ENCODE measurements at regions not wholly inside any gene's neighbourhood (a gene's known extent, or its start where the extent isn't known, plus 50 kb on each side); places are given as distances from the start of the nearest gene placed in this dataset.
A peak's percentile ranks its signal among the peaks of the same experiment; 100 is the strongest.

DNA sequence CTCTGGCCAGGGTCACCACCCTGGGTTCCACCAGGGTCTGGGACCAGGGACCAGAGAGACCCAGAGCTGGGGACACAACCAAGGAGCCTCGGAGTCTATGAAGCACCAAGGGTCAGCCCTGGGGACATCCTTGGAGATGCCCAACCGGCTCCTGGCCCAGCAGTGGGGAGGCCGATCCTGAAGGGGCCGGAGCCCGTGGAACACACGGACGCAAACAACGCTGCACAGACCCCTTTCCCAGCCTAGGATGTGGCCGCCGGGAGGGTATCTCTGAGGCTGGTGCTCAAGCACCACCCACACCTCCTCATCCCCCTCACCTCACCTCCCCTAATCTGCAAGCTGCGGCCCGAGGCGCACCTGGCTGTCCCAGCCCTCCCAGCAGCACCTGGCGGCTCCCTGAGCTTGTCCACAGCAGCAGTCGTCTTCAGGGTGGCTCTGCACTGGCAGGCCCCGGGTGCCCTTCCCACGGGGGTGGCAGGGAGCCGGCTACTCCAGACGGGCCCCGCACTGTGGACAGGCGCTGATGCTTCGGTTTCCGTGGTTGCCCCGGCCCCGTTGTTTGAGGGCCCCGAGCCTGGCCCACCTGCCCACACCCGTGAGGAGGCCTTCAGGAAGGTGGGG is 146.8 kb upstream of the C14orf180 start:
- DNase-seq (ENCODE audit: extremely low spot score) = no peak
- ChIA-PET POLR2A (no interaction called here), CTCF (no interaction called here)
- TF ChIP-seq TARDBP (IDR thresholded peaks at IDR 0.05) (no peak), FOXA1 (IDR thresholded peaks at IDR 0.05) (no peak), NFRKB (IDR thresholded peaks at IDR 0.05) (no peak), FOXK2 (IDR thresholded peaks at IDR 0.05) (no peak), BHLHE40 (IDR thresholded peaks at IDR 0.05; ENCODE audit: borderline replicate concordance) (no peak), L3MBTL2 (conservative IDR thresholded peaks at IDR 0.05) (no peak), CTBP1 (IDR thresholded peaks at IDR 0.05; ENCODE audit: borderline replicate concordance) (no peak), FOXM1 (IDR thresholded peaks at IDR 0.05; ENCODE audit: borderline replicate concordance) (no peak), HDGF (IDR thresholded peaks at IDR 0.05; ENCODE audit: borderline replicate concordance) (no peak), ZNF384 (IDR thresholded peaks at IDR 0.05) (no peak), ELF4 (IDR thresholded peaks at IDR 0.05) (no peak), SP1 (IDR thresholded peaks at IDR 0.05) (no peak), LEF1 (IDR thresholded peaks at IDR 0.05; ENCODE audit: borderline replicate concordance) (no peak), ARNT (IDR thresholded peaks at IDR 0.05) (no peak), SUZ12 (IDR thresholded peaks at IDR 0.05) (no peak)
- TF ChIP-seq, protein P1, sequence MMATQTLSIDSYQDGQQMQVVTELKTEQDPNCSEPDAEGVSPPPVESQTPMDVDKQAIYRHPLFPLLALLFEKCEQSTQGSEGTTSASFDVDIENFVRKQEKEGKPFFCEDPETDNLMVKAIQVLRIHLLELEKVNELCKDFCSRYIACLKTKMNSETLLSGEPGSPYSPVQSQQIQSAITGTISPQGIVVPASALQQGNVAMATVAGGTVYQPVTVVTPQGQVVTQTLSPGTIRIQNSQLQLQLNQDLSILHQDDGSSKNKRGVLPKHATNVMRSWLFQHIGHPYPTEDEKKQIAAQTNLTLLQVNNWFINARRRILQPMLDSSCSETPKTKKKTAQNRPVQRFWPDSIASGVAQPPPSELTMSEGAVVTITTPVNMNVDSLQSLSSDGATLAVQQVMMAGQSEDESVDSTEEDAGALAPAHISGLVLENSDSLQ (IDR thresholded peaks at IDR 0.05) = no peak

DNA sequence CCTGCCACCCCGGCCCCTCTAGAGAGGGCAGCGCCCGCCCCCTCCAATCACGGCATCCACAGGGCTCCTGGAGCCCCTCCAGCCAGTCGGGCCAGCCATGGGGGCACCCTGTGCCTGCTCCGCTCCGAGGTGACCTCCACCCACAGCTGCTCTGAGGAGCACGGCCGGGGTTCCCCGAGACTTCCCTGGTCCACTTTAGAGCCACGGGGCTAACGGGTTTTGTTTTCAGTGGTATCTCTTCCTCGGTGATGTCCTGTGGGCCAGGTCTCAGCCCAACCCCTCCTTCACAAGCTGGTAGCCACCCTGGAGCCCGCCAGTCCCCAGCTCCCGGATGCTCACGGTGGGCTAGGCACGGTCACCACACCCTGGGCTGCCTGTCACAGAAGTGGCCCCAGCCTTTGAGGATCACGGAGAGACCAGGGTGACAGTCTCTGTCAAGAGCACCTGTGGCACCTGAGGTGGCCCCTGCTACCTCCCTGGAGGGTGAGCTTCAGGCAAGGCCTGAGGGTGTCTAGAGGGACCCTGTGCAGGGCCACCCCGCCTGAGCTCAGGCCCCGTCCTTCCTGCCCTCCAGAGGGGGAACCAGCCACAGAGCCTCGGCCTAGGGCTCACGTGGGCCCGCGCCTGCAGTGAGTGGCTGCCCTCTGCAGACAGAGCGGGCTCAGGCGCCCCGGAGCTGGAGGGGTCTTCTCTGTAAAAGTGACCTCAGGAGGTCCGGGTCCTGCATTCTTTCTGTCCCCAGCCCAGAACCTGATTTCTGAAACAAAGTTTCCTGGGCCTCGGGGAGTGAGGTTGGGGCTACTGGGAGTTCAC is 146.0 kb upstream of the C14orf180 start:
- POLR2A ChIA-PET = no interaction called here
- TF ChIP-seq ZNF384 (IDR thresholded peaks at IDR 0.05) (no peak), ELF4 (IDR thresholded peaks at IDR 0.05) (no peak), BHLHE40 (IDR thresholded peaks at IDR 0.05; ENCODE audit: borderline replicate concordance) (no peak), CTBP1 (IDR thresholded peaks at IDR 0.05; ENCODE audit: borderline replicate concordance) (no peak), TARDBP (IDR thresholded peaks at IDR 0.05) (no peak), HDGF (IDR thresholded peaks at IDR 0.05; ENCODE audit: borderline replicate concordance) (no peak), NFRKB (IDR thresholded peaks at IDR 0.05) (no peak), SP1 (IDR thresholded peaks at IDR 0.05) (no peak), ARNT (IDR thresholded peaks at IDR 0.05) (no peak), L3MBTL2 (conservative IDR thresholded peaks at IDR 0.05) (no peak)
- TF ChIP-seq, protein P1 (IDR thresholded peaks at IDR 0.05) = no peak
- DNase-seq (ENCODE audit: extremely low spot score) = no peak
- CTCF ChIA-PET = no interaction called here

DNA sequence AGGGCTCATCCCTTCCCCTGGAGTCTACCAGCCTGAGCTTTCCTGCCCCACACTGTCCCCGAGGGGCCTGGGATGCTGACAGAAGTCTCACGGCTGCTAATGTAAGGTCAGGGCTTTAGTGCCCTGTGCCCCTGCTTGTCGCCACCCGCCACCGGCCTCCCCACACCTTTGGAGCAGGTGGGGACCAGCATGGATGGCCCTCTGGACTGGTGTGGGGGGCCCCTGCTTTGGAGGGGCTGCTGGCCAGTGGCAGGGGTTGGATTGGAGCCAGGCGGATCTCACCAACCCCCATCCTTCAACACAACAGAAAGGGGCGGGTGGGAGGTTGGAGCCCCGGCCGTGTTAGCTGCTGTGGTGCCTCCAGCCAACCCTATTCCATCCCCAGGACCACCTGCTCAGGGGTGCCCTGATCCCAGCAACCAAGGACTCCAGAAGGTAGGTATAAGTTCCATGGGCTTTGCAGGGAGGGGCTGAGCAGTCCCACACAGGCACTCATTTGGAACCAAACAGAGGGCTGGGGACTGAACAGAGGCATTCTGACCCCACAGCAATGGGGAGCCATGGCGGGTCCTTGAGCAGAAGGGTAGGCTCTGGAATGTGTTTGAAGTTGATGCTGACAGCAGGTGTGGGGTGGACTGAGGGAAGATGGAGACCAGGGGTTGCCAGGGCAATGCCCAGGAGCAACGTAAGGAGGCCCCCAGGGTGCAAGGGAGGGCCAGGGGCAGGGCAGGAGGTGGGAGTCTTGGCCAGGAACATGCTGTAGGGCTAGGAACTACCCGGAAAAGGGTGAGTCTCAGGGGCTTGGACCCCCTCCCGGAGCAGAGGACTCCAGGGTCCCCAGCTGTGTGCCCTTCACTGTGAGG is 145.1 kb upstream of the C14orf180 start:
- CTCF ChIA-PET = no interaction called here
- POLR2A ChIA-PET = no interaction called here
- DNase-seq (ENCODE audit: extremely low spot score) = no peak
- no peak for TF ChIP-seq BHLHE40 (IDR thresholded peaks at IDR 0.05; ENCODE audit: borderline replicate concordance)
- TF ChIP-seq SUZ12 (IDR thresholded peaks at IDR 0.05) = no peak
- no peak for TF ChIP-seq FOXA1 (IDR thresholded peaks at IDR 0.05)
- no peak for TF ChIP-seq TARDBP (IDR thresholded peaks at IDR 0.05)

DNA sequence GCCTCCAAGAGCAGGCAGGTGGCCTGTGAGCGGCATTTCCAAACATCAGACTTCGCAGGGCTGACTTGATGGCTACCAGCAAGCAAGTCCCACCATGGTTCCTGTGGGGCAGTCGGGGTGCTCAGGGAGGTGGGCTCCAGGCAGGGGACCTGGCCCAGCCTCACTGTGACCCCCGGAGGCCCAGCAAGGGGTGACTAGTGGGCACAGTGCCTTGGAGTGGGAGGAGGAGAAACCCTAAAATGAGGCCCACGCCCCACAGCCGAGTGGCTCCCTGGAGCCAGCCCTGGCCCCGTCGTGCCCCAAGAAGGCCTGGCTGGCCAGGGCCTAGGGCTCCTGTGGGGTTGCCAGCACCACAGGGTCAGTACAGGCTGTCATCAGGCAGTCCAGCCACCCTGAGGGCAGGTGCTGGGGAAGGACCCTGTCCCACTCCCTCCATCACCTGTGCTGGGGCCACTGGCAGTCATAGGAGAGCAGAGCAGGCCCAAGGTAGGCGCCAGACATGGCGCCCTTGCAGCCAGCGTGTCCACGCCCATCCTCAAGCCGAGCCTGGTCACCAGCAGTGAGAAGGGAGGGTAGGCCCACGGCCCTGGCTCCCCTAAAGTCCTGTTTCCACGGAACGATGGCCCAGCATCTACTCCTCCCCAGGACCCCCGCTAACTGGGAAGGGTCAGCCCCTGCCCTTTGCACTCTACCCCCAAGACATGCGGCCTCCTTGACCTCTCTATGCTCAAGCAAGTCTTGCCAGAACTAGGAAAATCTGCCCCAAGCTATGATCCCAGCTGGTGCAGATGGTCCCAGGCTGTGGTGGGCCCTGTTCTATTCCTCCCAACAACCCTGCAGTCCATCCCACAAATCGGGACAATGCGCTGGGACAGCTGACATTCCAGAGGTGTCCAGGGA is 144.2 kb upstream of the C14orf180 start:
- DNase-seq (ENCODE audit: extremely low spot score) = peak; percentile 3
- TF ChIP-seq FOXM1 (IDR thresholded peaks at IDR 0.05; ENCODE audit: borderline replicate concordance) = no peak
- no peak for TF ChIP-seq BHLHE40 (IDR thresholded peaks at IDR 0.05; ENCODE audit: borderline replicate concordance)
- no peak for TF ChIP-seq L3MBTL2 (conservative IDR thresholded peaks at IDR 0.05)
- TF ChIP-seq ZNF384 (IDR thresholded peaks at IDR 0.05) = no peak
- ChIA-PET CTCF (no interaction called here), POLR2A (no interaction called here)

DNA sequence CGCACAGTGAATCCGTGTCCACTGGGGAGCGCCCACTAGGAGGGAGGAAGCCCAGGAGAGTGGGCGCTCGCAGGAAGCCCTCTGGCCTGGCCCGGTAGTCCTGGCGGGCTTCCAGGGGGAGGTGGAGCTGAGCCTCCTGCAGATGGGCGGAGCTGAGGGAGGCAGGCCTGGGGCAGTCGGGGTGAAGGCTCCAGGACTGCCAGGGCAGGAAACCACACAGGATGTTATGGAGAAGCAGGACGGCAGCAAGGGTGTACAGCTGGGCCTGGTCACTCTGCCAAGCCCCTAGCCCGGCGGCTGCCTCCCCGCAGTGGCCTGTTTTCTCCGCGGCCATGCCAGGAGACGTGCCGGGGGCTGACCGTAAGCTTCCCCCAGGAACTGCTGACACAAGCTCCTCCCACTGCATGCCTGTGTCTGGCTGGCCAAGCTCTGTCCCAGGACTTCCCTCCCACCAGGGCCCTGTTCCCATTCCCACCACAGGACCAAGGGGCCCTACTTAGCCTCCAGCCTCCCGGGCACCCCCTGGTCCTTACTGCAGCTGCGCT is 143.4 kb upstream of the C14orf180 start:
- peak; percentile 5 for DNase-seq (ENCODE audit: extremely low spot score)
- CTCF ChIA-PET = no interaction called here
- no peak for TF ChIP-seq FOXM1 (IDR thresholded peaks at IDR 0.05; ENCODE audit: borderline replicate concordance)
- POLR2A ChIA-PET = no interaction called here

Data from HEK293T (cell line).